Activated gamma-delta T cell treated with Interleukin-2 at 50 U/mL for 16 hours (primary cell): ENCODE measurements at regions not wholly inside any gene's neighbourhood (a gene's known extent, or its start where the extent isn't known, plus 50 kb on each side); places are given as distances from the start of the nearest gene placed in this dataset.
"Not testable (repeated sequence)": the region's sequence is repeated elsewhere in the genome, so short reads cannot be mapped to it uniquely, and the experiment has no call there.

Experiments
- DNase-seq: peaks from one replicate; pipeline ENCODE4 v3.0.0-alpha.2; 2020

DNA sequence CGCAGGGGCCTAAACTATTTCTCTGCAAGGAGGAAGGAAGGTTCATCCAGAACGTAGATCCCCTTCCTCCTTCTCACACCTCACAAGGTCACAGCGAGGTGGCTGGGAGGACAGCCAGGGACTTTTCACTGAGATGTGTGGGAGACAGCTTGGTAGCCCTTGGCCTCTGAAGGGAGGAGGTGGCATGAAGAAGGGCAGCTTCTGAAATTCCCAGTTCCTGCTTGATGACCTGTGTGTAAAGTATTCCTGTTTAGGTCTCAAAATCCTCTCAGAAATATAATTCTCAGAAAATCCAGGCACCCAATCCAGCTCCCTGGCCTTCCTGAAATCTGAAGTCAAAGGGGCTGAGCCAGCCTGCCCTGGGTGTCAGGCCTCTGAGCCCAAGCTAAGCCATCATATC, 84.9 kb upstream of the ALDH3B2 start:
- DNase-seq, result not testable (repeated sequence)

DNA sequence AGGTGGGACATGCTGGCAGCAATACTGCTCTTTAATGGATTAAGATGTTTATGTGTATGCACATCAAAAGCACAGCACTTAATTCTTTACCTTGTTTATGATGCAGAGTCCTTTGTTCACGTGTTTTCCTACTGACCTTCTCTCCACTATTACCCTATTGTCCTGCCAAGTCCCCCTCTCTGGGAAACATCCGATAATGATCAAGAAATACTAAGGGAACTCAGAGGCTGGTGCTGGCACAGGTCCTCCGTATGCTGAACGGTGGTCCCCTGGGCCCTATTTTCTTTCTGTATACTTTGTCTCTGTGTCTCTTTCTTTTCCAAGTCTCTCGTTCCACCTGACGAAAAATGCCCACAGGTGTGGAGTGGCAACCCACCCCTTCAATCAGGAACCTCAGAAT, 84.0 kb upstream of the ALDH3B2 start:
- DNase-seq, result not testable (repeated sequence)

- not testable (repeated sequence) for DNase-seq
Measured at GRCh38 chr11:67758009-67758408, 83.6 kb upstream of the ALDH3B2 start.

- DNase-seq, result not testable (repeated sequence)
Measured at GRCh38 chr11:67753820-67754219, 79.4 kb upstream of the ALDH3B2 start.

DNA sequence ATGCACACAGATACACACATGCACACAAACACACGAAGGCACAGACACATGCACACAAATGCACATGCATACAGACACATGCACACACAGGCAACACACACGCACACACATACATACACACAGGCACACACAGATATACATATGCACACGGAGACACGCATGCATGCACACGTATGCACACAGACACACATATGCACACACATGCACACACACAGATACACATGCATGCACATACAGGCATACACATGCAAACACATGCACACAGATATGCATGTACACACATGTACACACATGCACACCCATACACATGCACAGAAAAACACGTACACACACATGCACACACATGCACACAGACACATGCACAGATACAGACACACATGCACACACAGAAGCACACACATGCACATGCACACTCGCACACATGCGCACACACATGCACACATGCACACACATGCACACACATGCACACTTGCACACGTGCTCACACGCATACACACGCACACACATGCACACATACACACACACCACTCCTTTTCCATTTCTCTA, 70.8 kb upstream of the ALDH3B2 start:
- no peak for DNase-seq

DNA sequence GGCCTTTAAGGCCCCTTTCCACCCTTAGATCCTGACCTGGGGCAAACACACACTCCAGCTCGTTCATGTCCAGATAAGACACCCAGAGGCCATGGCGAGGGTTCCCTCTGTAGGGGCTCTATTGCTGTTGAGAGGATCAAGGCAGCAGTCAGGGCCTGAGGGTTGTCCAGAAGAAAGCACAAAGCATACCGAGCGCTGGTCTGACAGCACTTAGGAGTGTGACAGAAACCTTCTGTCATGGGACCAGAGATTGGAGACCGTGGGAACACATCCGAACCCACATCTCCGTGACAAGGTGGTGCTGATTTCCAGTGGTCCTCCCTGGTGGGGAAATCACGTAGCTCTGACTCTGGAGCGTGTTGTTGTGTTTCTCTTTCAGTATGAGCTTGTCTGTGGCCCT, 69.8 kb upstream of the ALDH3B2 start:
- not testable (repeated sequence) for DNase-seq

GRCh38 chr11:67738231-67738630, 63.8 kb upstream of the ALDH3B2 start:
- DNase-seq, result not testable (repeated sequence)

DNA sequence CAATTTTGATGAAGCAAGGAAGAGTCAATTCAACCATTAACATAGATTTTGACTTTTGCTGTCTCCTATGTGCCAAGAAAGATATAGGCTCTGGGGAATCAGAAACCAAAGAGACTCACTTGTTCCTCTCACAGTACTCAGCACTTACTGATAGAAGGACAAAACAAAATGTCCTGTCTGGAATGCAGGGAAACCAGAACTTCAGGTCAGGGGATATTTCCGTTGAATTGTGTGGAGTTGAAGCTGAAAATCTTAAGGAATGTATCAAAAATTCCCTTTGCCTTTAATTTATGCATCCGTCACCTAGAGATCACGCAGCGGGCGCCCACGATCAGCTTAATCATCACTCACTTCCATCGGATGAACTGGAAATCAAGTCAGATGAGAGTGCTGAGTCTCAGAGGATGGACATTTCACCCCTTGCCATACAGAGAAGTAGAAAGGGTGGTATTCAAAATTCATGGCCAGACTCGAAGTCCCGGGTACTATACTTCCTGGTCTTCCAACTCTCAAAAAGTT, 63.2 kb upstream of the ALDH3B2 start:
- not testable (repeated sequence) for DNase-seq

GRCh38 chr11:67732045-67732787, 57.8 kb upstream of the ALDH3B2 start:
- DNase-seq, result peak; percentile 37

- no peak for DNase-seq
Measured at GRCh38 chr11:67731583-67731982, 57.2 kb upstream of the ALDH3B2 start.

GRCh38 chr11:67728163-67728571, 53.7 kb upstream of the ALDH3B2 start:
- not testable (repeated sequence) for DNase-seq

DNA sequence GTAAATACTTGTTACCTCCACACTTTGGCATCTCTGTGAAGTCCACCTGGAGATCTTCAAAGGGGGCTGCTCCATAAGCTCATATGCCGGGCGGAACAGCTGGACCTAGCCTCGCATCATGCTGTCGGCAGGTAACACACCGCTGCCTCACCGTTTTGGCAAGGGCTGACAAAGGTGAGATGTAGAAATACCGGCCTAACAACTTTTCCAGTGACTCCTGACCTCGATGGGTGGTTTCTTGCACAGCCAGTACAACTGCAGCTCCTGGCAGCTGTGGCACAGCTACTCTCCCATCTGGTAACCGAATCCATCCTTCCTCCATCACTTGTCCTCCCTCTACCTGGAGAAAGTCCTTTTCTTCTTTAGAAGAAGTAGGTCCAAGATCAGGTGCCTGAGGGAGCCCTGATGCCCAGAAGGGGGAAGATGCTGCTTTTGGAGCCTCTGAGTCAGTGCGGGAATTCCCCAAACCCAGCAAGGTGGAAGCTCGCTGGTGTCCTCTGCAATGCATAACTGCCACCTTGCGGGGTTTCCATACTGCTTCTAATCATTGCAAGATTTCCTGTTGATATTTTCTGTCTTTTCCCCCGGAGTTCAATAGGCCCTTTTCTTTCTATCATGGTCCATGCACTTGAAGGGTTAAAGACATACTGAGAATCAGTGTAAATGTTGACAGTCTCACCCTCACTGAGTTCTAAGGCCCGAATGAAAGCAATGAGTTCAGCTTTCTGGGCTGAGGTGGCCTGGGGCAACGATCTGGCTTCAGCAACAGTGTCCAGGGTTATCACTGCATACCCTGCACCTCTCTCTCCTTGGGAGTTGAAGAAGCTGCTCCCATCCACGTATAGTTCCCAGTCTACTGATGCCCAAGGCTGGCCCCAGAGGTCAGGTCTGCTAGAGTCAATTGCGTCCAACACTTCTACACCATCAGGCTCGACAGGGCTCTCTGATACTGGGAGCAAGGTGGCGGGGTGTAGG, 52.9 kb upstream of the ALDH3B2 start:
- not testable (repeated sequence) for DNase-seq
